OCI-LY3 (cell line): ENCODE measurements at regions not wholly inside any gene's neighbourhood (a gene's known extent, or its start where the extent isn't known, plus 50 kb on each side); places are given as distances from the start of the nearest gene placed in this dataset.

Experiments used
- EZH2phosphoT487 ChIP-seq: fragments of 200-600 bp; shearing (Covaris generic); IDR thresholded peaks from 2 replicates; pipeline ENCODE4 v1.6.1; 2018; ENCODE audit warnings: antibody characterized with exemption, mixed run types, low read depth
- TF ChIP-seq, protein P1 (sequence below): fragments of 200-600, 300-600 bp; sonication (generic); IDR thresholded peaks from 2 replicates; pipeline ENCODE4 v1.5.1; 2014; ENCODE audit warnings: antibody characterized with exemption, low read length, low read depth

DNA sequence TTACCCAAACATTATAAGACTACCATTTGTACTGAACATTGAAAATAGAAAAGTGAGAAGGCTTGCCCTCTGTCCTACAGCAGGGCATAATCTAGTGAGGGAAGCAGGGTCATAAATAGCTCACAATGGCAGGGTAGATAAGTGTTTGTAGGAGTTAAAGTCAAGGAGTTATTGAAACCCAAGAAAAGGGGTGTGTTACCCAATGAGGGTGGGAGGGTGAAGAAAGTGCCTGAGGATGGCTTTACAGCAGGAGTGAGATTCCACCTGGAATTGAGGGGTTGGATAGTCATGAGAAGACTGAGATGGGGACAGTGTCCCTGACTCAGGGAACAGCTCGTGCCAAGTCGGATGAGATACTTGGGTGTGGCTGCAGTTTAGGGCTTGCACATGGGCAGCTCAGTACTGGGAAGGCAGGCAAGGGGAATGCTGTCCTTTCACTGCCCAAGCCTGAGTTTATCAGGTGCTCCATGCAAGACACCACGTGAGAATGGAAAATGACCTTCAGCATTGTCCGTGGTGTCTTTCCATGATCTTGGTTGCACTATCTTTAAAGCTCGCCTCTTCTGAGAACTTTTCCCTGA, 393.2 kb upstream of the MAF start:
- TF ChIP-seq, protein P1, sequence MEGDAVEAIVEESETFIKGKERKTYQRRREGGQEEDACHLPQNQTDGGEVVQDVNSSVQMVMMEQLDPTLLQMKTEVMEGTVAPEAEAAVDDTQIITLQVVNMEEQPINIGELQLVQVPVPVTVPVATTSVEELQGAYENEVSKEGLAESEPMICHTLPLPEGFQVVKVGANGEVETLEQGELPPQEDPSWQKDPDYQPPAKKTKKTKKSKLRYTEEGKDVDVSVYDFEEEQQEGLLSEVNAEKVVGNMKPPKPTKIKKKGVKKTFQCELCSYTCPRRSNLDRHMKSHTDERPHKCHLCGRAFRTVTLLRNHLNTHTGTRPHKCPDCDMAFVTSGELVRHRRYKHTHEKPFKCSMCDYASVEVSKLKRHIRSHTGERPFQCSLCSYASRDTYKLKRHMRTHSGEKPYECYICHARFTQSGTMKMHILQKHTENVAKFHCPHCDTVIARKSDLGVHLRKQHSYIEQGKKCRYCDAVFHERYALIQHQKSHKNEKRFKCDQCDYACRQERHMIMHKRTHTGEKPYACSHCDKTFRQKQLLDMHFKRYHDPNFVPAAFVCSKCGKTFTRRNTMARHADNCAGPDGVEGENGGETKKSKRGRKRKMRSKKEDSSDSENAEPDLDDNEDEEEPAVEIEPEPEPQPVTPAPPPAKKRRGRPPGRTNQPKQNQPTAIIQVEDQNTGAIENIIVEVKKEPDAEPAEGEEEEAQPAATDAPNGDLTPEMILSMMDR: no peak
- TF ChIP-seq EZH2phosphoT487: no peak
